ENCODE measurements at regions not wholly inside any gene's neighbourhood (a gene's known extent, or its start where the extent isn't known, plus 50 kb on each side); places are given as distances from the start of the nearest gene placed in this dataset.
"Not testable (repeated sequence)": the region's sequence is repeated elsewhere in the genome, so short reads cannot be mapped to it uniquely, and the experiment has no call there.

DNA sequence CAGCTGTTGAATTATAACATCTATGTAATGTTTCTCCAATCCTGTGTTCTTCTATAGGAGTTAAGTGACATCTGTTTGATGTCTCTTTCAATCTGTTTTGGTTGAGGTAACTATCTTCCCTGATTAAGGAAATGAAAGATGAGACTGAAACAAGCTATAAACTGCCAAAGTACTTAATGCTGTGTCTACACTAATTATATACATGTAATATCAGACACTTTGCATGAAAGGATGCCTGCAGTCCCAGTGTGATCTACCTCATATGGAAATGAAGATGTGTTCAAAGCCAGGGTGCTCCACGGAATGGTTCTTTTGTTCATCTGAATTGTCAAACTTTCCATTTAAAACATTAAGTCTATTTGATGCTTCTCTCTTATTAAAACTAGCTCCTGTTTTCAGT lies 958.3 kb downstream of the GALC start:
- 76% methylated on average over 1 of the region's 1 CpG for WGBS (ENCODE audit: low lambda C conversion rate, missing lambda C conversion rate)
- TF ChIP-seq, protein P1, sequence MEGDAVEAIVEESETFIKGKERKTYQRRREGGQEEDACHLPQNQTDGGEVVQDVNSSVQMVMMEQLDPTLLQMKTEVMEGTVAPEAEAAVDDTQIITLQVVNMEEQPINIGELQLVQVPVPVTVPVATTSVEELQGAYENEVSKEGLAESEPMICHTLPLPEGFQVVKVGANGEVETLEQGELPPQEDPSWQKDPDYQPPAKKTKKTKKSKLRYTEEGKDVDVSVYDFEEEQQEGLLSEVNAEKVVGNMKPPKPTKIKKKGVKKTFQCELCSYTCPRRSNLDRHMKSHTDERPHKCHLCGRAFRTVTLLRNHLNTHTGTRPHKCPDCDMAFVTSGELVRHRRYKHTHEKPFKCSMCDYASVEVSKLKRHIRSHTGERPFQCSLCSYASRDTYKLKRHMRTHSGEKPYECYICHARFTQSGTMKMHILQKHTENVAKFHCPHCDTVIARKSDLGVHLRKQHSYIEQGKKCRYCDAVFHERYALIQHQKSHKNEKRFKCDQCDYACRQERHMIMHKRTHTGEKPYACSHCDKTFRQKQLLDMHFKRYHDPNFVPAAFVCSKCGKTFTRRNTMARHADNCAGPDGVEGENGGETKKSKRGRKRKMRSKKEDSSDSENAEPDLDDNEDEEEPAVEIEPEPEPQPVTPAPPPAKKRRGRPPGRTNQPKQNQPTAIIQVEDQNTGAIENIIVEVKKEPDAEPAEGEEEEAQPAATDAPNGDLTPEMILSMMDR (IDR thresholded peaks at IDR 0.05; ENCODE audit: poor library complexity) = no peak
- TF ChIP-seq EZH2 (IDR thresholded peaks at IDR 0.05; ENCODE audit: borderline replicate concordance) = no peak
- no peak for TF ChIP-seq EZH2phosphoT487 (IDR thresholded peaks at IDR 0.05; ENCODE audit: low read depth, severe bottlenecking, unreplicated experiment)

DNA sequence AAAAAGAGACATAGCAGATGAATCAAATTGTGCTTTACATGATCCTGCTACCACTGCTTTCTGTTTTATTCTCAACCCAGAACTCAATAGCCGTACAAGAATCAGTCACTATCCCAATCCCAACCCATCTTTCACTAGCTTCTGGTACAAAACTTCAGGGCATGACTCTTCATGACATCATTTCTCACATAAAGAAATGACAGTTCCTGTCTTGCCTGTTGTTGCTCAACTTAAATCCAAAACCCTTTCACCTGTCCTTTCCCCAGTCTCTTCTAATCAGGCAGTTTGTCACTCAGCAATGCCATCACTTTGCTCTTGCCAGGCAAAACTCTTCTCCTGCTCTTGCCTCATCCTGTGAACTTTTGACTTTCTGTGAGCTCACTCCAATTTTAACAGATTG lies 962.8 kb downstream of the GALC start:
- 93% methylated on average over 1 of the region's 1 CpG for WGBS (ENCODE audit: low lambda C conversion rate, missing lambda C conversion rate)
- H2AFZ ChIP-seq = no peak overlapping the region
- no peaks in the 10 kb centered on the region for H3K9me2 ChIP-seq (replicated peaks; ENCODE audit: insufficient read depth)
- peaks cover 2% of the 10 kb centered on the region for H3K4me1 ChIP-seq (ENCODE audit: insufficient read depth)
- H3K79me2 ChIP-seq = no peaks in the 10 kb centered on the region
- H3K36me3 ChIP-seq (replicated peaks; ENCODE audit: insufficient read depth, low read depth) = no peaks in the 10 kb centered on the region
- no peak overlapping the region for H3K4me3 ChIP-seq
- H4K20me1 ChIP-seq (ENCODE audit: insufficient read depth, poor library complexity, severe bottlenecking) = no peaks in the 10 kb centered on the region
- H3K27ac ChIP-seq = no peak overlapping the region
- H3K27me3 ChIP-seq = no peaks in the 10 kb centered on the region
- TF ChIP-seq, protein P1 (IDR thresholded peaks at IDR 0.05; ENCODE audit: poor library complexity) = no peak
- TF ChIP-seq EZH2 (IDR thresholded peaks at IDR 0.05; ENCODE audit: borderline replicate concordance) = no peak
- no peak for TF ChIP-seq EZH2phosphoT487 (IDR thresholded peaks at IDR 0.05; ENCODE audit: low read depth, severe bottlenecking, unreplicated experiment)
- DNase-seq (ENCODE audit: low spot score) = no peak
- no peaks in the 10 kb centered on the region for H3K9me3 ChIP-seq (ENCODE audit: low read depth)
- no peak overlapping the region for H3K4me2 ChIP-seq

More for the DNA sequence above, 958.3 kb downstream of the GALC start:
- no peaks in the 10 kb centered on the region for H3K27me3 ChIP-seq
- H3K9me3 ChIP-seq (ENCODE audit: low read depth) = no peaks in the 10 kb centered on the region
- no peak overlapping the region for H3K4me2 ChIP-seq
- no peaks in the 10 kb centered on the region for H4K20me1 ChIP-seq (ENCODE audit: insufficient read depth, poor library complexity, severe bottlenecking)
- no peaks in the 10 kb centered on the region for H3K36me3 ChIP-seq (replicated peaks; ENCODE audit: insufficient read depth, low read depth)
- H3K4me1 ChIP-seq (ENCODE audit: insufficient read depth) = peaks cover 2% of the 10 kb centered on the region
- H3K4me3 ChIP-seq = no peak overlapping the region
- no peak overlapping the region for H2AFZ ChIP-seq
- DNase-seq (ENCODE audit: low spot score) = no peak
- no peaks in the 10 kb centered on the region for H3K9me2 ChIP-seq (replicated peaks; ENCODE audit: insufficient read depth)
- no peaks in the 10 kb centered on the region for H3K79me2 ChIP-seq
- H3K27ac ChIP-seq = no peak overlapping the region

DNA sequence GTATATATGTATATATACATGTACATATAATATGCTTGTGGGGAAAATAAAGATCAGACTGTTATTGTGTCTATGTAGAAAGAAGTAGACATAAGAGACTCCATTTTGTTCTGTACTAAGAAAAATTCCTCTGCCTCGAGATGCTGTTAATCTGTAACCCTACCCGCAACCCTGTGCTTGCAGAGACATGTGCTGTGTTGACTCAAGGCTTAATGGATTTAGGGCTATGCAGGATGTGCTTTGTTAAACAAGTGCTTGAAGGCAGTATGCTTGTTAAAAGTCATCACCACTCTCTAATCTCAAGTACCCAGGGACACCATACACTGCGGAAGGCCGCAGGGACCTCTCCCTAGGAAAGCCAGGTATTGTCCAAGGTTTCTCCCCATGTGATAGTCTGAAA lies 972.9 kb downstream of the GALC start:
- not testable (repeated sequence) for H3K79me2 ChIP-seq; H2AFZ ChIP-seq; H3K27me3 ChIP-seq; H3K36me3 ChIP-seq (replicated peaks; ENCODE audit: insufficient read depth, low read depth); H3K9me3 ChIP-seq (ENCODE audit: low read depth); H3K4me1 ChIP-seq (ENCODE audit: insufficient read depth); H3K9me2 ChIP-seq (replicated peaks; ENCODE audit: insufficient read depth); H3K4me3 ChIP-seq; H4K20me1 ChIP-seq (ENCODE audit: insufficient read depth, poor library complexity, severe bottlenecking)
- H3K4me2 ChIP-seq = peak overlapping the region; percentile 7
- 25% methylated on average over 4 of the region's 4 CpGs for WGBS (ENCODE audit: low lambda C conversion rate, missing lambda C conversion rate)
- H3K27ac ChIP-seq = peak overlapping the region; percentile 58
- peak; percentile 22 for DNase-seq (ENCODE audit: low spot score)

DNA sequence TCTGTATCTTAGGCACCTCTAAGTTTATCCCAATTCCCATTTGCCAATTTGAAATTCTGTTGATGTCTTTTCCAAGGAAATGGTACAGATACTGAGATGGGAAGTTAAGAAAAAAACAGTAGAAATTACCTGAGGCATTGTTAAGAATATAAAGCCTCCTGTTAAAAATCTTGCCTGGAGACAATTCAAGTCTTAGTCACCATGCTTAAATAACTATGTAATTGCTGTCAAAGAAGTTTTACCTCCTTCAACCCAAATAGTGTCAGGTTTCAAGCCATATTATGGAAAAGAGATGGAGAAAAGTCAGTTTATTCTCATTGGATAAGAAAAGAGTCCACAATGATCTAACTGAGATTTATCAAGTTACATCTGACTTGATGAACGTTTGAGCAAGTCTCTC lies 974.7 kb downstream of the GALC start:
- WGBS (ENCODE audit: low lambda C conversion rate, missing lambda C conversion rate) = 59% methylated on average over 1 of the region's 1 CpG
- Histone ChIP-seq H3K27me3 (no peaks in the 10 kb centered on the region), H3K9me3 (ENCODE audit: low read depth) (no peaks in the 10 kb centered on the region), H3K4me1 (ENCODE audit: insufficient read depth) (no peaks in the 10 kb centered on the region), H3K4me3 (no peak overlapping the region), H2AFZ (no peak overlapping the region), H3K36me3 (replicated peaks; ENCODE audit: insufficient read depth, low read depth) (no peaks in the 10 kb centered on the region), H3K79me2 (no peaks in the 10 kb centered on the region), H3K9me2 (replicated peaks; ENCODE audit: insufficient read depth) (no peaks in the 10 kb centered on the region), H3K27ac (no peak overlapping the region), H4K20me1 (ENCODE audit: insufficient read depth, poor library complexity, severe bottlenecking) (no peaks in the 10 kb centered on the region), H3K4me2 (no peak overlapping the region)
- DNase-seq (ENCODE audit: low spot score) = no peak
- TF ChIP-seq, protein P1 (IDR thresholded peaks at IDR 0.05; ENCODE audit: poor library complexity) = no peak
- TF ChIP-seq EZH2phosphoT487 (IDR thresholded peaks at IDR 0.05; ENCODE audit: low read depth, severe bottlenecking, unreplicated experiment) = no peak

Measured in hepatocyte (in vitro differentiated cells).